SH-SY5Y (cell line): ENCODE measurements at regions not wholly inside any gene's neighbourhood (a gene's known extent, or its start where the extent isn't known, plus 50 kb on each side); places are given as distances from the start of the nearest gene placed in this dataset.

Source experiments
- GATA2 ChIP-seq: IDR thresholded peaks from 2 replicates; pipeline ENCODE4 v1.6.1; 2011; ENCODE audit warnings: mild to moderate bottlenecking, low read depth, low read length
- GATA3 ChIP-seq: IDR thresholded peaks from 2 replicates; pipeline ENCODE4 v1.6.1; 2011; ENCODE audit warnings: low read depth, mild to moderate bottlenecking, low read length, moderate library complexity

DNA sequence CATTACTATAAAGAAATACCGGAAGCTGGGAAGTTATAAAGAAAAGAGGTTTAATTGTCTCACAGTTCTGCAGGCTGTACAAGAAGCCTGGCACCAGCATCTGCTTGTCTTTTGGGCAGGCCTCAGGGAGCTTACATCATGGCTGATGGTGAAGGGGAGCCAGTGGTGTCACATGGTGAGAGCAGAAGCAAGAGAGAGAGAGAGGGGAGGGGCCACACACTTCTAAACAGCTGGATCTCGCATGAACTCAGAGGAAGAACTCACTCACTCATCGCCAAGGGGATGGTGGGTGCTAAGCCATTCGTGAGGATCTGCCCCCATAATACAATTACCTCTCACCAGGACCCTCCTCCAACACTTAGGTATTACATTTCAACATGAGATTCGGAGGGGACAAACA lies 51.8 kb upstream of the ANKRD34C start:
- no peak for TF ChIP-seq GATA2
- no peak for TF ChIP-seq GATA3

DNA sequence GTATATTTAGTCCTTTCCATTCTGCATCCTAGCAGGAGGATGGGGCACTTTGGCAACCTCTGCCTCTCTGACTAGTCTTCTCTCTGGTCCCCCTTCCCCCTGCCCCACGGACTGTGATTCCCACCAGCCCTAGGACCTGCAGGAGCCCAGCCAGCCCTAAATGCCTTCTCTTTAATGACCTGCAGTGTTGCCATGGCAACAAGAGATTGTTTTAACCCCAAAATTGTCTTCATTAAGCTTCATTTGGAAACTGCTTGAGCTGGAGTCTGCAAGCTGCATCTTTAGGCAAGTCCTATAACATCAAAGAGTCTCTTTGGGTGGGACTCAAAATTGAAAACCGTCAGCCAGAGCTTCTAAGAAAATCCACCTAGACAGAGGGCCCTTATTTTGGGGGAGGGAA lies 59.7 kb upstream of the ANKRD34C start:
- TF ChIP-seq GATA2 (no peak), GATA3 (no peak)

DNA sequence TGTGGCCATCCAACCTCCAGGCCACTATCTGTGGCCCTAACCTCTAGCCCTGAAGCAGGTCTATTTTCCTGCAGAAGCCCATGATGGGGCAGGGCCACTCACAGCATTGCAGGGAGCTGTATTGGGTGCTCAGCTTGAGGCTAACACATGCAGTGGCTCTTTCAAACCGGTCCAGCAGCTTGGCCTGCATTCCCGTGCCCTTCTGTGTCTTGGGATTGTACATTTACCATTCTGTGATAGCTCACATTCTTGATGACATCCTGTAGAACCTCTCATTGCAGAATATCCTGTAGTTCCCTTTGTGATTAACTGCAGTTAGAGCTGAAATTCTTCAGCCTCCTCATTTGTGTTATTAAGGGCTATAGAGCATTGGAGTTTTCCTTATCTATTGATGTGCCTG lies 60.8 kb upstream of the ANKRD34C start:
- no peak for TF ChIP-seq GATA2
- TF ChIP-seq GATA3 = no peak

DNA sequence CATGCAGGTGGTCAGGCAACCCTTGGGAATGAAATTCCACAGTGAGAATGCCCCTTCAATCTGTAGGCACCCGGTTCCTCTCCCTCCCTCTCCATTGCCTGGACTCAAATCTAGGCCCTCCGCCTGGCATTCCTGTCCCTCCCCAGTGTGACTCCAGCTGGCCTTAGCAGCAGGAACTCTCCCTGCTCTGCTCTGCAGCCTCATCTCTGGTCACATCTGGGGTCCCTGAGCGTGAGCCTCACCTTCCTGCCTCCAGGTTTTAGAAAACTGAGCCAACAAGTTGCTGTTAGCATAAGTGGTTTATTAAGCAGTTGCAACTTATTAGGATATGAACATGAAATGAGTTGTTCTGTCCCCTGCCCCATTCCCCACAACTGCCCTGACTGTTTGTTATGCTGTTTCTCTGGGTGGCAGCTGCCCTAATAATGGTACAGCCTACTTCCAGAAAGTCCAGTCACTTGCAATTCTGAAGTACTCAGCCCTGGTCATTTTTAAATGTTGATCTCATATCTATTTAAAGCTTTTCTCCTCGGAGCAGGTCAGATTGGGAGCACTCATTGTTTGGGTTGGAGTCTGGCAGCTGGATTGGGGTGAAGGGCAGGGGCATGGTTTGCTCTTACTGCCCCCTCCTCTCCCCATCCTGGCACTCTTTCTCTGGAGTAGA lies 63.0 kb upstream of the ANKRD34C start:
- TF ChIP-seq GATA3 (no peak), GATA2 (no peak)

DNA sequence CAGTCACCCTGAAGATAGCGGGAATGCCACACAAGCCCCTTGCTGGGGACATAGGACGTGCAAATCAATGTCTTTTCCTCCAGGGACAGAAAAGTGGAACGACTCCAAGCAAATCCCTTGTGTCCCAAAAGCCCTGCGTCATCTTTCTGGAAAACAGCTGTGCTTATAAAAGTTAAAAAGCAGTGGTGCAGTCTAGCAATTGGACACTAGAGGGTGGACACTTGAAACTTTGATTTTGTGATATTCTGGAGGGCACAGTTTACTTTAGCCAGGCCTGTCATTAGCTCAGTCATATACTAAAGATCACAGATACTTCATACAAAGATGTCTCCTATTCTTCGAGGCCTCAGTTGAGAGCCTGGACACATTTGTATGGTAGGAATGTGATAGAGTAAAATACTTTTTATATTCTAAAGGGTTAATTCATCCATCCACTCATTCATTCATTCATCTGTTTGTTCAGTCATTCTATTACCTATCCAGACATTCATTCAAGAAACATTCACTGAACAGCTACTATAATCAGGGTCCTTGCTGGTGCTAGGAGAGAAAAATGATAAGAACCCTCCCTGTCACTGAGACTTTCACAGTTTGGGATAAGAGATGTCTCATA lies 63.8 kb upstream of the ANKRD34C start:
- no peak for TF ChIP-seq GATA2

DNA sequence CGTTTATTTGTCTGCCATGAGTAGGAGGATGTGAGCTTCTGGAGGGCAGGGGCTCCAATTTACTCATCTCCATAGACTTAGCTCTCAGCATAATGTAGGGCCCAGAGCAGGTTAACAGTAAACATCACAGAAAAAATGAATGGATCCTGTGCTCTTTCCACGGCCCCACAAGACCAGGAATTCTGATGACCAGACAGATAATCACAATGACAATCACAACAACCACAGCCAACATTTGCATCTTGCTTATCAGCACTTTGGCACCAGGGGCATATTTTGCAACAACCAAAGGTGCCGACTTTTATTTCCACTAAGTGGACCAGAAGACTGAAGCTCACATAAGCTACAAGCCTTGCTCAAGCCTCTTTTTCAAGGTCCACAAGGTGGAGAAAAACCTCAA lies 68.9 kb upstream of the ANKRD34C start:
- TF ChIP-seq GATA2 (no peak), GATA3 (no peak)

DNA sequence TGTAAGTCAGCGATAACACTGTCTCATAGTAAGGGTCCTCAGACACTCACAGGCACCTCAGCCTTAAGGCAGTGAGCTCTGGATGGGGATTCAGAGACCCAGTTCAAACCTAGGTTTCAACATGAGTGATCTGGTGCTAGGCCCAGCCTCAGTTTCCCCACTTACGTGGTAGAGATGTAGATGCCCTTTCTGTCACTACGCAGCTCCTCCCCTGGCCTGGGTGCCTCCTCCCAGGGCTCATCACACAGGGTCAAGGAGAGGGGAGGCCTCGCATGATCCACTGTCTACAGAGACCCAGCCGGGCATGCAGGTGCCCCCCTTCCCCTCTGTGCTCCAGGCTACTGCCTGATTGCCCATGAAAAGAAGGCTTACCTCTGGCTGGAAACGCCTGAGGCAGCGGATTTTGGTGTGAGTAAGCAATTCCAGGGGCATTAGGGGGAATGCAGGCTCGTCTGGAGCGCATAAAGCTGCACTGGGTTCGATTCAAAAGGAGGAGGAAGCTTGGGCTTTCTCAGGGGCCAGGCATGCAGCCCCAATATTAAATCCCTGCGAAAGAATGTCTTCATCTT lies 69.8 kb upstream of the ANKRD34C start:
- TF ChIP-seq GATA2 (no peak), GATA3 (no peak)

DNA sequence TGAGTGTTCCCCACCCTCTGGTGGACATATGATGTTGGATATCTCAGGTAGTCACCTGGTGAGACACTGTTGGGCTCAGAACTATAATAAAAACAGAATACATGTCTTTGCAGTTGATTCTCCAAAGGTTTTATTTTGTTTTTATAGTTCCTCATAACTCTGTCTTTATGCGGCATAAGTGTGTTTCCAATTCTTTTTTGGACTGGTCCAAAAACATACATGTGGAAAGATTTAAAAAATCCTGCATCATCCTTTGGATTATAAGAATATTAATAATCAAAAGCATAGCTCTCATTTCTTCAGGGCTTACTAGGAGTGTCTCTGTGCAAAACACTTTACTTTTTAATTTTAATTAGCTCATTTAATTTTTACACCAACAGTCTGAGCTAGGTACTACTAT lies 71.0 kb upstream of the ANKRD34C start:
- TF ChIP-seq GATA2 (no peak), GATA3 (no peak)

DNA sequence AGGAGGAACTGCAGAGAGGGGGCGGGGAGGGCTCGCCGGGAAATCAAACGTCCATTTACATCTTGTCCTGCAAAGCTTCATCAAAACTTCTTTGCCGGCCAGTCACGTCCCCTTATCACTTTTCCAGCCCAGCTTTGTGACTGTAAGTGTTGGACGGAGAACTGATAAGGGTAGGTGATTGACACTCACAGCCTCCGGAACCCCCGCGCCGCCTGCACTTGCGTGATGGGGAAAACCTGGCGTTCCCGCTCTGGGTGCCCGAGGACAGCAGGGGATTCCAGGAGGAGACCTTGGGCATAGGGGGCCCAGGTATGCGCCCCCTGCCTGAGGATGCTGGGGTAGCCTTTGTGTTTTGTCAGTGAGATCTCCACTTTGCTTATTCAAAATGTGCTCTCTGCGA lies 72.8 kb upstream of the ANKRD34C start:
- TF ChIP-seq GATA3 (no peak), GATA2 (no peak)

DNA sequence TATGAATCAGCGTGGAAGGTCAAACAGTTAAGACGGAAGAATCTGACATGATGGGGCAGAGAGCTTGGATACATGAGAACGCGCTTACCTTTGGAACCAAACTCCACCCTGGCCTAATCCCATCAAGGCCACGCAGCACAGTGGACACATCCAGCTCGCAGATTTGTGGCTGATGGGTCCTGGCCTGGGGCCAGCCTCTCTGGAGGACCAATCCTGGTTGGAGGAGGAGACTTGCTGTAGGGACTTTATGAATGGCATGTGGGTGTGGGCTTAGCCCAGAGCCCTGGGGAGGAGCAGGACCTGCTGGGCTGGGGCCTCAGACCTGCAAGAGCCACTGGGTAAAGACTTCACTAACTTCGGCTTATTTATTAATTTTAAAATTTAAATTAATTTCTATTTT lies 73.4 kb upstream of the ANKRD34C start:
- TF ChIP-seq GATA2 (no peak), GATA3 (no peak)

DNA sequence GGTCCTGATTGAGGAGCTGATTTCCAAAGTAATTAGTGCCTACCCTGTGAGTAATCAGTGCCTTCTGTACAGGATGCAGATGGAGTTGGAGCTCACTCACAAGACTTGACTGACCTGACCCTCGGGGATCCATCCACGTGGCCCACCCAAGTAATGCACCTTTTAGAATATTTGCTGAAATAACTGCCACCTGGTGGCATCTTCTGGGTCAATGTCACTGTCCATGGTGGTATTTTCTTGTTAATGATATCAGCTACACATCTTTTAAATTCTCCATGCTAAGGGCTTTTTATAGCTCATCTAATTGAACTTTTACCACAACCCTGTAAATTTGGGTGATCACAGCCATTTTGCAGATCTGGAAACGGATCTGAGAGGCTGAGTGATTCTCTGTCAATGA lies 74.3 kb upstream of the ANKRD34C start:
- TF ChIP-seq GATA3 = no peak
- TF ChIP-seq GATA2 = no peak

DNA sequence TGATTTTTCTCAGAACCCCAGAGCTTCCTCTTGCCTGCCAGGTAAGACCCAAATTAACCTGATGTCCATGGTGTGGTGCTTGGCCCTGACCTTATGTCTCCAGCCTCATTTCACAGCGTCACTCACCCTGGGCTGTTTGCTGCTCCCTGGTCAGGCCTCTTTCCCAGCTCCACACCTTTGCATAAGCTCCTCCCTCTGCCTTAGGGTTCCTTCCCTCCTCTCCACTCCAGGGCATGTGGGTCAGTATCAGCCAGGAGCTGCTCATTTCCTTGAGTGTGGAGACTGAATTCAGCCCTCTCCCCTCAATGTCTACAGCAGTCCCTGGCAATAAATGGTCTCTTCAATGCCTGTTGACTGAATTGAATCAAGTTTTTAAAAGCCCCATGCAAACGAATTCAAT lies 75.6 kb upstream of the ANKRD34C start:
- TF ChIP-seq GATA2 (no peak), GATA3 (no peak)

DNA sequence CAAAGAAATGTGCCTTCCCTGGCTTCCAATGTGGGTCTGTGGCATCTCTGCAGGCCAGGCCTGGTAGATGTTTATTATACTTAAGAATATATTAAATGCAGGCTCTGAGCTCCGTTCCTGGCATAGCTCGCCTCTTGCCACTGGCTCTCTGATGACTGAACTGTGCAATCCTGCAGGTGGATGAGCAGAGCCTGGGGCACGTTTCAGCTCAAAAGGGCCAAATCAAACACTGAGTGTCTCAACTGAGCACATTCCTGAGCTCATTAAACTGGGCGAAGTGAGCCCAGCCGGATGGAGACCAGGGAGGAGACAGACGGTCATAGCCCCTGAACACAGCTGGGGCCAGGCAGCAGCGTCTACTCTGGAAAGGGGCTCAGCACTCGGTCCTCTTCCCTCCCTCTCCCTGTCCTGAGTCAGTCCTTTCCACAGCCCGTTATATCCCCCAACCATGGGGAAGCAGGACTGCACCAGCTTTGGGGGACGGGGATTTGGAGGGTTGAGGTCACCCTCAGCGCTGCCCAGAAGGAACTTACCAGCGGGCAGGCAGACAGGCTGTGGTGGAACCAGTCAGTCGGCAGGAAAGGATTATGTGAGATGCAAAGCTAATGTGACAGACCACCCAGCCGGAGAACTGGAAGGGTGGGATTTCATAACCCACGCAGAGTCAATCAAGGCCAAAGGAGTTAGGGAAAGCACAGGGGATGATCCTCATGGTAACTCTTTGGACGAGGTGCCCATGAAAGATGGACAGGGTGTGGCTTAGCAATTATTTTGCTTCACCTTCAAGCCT lies 77.4 kb upstream of the ANKRD34C start:
- TF ChIP-seq GATA2 (no peak), GATA3 (no peak)

DNA sequence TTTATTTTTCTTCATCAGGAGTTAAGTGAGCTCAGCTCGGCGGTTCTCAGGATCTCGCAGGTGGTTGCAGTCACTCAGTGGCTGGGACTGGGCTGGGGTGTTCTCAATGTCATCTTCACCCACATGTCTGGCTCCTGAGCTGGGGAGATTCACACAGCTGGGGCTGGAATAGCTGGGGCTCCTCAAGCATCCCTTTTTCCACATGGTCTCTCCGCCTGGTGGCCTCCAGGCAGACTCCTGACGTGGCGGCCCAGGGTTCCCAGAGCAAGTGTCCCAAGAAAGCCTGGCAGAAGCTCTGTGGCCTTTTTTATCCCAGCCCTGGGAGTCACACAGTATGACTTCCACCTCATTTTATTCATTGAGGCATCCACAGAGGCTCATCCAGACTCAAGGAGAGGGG lies 84.1 kb upstream of the ANKRD34C start:
- TF ChIP-seq GATA2 (no peak), GATA3 (no peak)

DNA sequence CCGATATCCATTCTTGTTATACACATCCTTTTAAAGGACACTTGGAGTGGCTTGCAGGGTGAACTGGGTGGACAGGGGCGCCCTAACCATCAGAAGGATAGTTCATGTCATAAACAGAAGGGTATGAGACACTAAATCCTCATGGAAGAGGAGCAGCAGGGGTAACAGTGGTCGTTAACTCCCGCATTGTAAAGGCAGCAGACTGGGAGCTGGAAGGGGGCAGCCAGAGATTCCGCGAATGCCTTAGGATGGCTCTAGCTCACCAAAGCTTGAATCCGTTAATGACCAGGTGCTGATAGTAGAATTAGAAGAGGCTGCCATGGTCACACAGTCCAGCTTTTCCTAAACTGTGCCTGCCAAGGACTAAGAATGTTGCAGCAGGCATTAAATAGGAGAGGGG lies 85.2 kb upstream of the ANKRD34C start:
- no peak for TF ChIP-seq GATA2
- no peak for TF ChIP-seq GATA3
